OCI-LY3 (cell line): ENCODE measurements at regions not wholly inside any gene's neighbourhood (a gene's known extent, or its start where the extent isn't known, plus 50 kb on each side); places are given as distances from the start of the nearest gene placed in this dataset.

Experiments used
- EZH2phosphoT487 ChIP-seq: fragments of 200-600 bp; shearing (Covaris generic); IDR thresholded peaks from 2 replicates; pipeline ENCODE4 v1.6.1; 2018; ENCODE audit warnings: antibody characterized with exemption, mixed run types, low read depth
- TF ChIP-seq, protein P1 (sequence below): fragments of 200-600, 300-600 bp; sonication (generic); IDR thresholded peaks from 2 replicates; pipeline ENCODE4 v1.5.1; 2014; ENCODE audit warnings: antibody characterized with exemption, low read length, low read depth

DNA sequence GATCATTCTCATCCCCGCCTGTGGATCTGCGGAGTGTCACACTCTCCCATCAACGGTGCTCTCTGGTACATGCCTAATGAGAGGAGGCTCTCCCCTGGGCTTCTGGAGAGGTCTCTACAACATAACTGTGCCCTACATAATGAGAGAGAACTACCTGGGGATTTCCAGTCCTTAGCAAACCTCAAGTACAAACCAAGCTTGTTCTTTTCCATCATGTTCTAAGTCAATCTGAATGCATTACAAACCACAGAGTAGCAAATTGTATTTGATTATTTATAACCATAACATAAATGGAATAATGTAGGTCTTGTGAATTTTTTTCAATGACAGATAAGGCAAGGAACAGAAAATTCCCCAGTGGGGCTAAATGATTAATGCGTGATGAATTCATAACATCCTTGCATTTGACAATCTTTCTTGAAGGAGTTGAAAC lies 412.4 kb upstream of the NRP1 start:
- no peak for TF ChIP-seq EZH2phosphoT487
- TF ChIP-seq, protein P1, sequence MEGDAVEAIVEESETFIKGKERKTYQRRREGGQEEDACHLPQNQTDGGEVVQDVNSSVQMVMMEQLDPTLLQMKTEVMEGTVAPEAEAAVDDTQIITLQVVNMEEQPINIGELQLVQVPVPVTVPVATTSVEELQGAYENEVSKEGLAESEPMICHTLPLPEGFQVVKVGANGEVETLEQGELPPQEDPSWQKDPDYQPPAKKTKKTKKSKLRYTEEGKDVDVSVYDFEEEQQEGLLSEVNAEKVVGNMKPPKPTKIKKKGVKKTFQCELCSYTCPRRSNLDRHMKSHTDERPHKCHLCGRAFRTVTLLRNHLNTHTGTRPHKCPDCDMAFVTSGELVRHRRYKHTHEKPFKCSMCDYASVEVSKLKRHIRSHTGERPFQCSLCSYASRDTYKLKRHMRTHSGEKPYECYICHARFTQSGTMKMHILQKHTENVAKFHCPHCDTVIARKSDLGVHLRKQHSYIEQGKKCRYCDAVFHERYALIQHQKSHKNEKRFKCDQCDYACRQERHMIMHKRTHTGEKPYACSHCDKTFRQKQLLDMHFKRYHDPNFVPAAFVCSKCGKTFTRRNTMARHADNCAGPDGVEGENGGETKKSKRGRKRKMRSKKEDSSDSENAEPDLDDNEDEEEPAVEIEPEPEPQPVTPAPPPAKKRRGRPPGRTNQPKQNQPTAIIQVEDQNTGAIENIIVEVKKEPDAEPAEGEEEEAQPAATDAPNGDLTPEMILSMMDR, result no peak
